ENCODE measurements at regions not wholly inside any gene's neighbourhood (a gene's known extent, or its start where the extent isn't known, plus 50 kb on each side); places are given as distances from the start of the nearest gene placed in this dataset.

DNA sequence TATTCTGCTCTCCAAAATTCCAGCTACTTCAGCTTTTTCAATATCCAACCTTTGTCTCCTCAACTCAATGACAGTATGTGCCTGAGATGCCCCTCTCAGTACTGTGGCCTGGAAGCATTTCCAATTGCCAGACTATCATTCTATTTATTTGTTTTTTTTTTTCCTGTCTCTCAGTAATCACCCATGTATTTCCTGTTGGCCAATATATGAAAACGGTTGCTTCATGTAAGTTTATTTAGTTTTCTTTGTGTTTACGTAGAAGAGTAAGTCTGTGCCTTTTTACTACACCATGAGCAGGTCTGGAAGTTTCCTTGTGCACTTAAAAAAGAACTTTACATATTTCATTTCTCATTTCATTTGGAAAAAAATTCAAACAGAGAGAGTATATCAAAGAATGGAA is 537.5 kb upstream of the SPANXN1 start:
- TF ChIP-seq, protein P1, sequence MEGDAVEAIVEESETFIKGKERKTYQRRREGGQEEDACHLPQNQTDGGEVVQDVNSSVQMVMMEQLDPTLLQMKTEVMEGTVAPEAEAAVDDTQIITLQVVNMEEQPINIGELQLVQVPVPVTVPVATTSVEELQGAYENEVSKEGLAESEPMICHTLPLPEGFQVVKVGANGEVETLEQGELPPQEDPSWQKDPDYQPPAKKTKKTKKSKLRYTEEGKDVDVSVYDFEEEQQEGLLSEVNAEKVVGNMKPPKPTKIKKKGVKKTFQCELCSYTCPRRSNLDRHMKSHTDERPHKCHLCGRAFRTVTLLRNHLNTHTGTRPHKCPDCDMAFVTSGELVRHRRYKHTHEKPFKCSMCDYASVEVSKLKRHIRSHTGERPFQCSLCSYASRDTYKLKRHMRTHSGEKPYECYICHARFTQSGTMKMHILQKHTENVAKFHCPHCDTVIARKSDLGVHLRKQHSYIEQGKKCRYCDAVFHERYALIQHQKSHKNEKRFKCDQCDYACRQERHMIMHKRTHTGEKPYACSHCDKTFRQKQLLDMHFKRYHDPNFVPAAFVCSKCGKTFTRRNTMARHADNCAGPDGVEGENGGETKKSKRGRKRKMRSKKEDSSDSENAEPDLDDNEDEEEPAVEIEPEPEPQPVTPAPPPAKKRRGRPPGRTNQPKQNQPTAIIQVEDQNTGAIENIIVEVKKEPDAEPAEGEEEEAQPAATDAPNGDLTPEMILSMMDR (IDR thresholded peaks at IDR 0.05) = no peak
- TF ChIP-seq, protein P2, sequence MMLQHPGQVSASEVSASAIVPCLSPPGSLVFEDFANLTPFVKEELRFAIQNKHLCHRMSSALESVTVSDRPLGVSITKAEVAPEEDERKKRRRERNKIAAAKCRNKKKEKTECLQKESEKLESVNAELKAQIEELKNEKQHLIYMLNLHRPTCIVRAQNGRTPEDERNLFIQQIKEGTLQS (CRISPR knock-in tag; conservative IDR thresholded peaks at IDR 0.05) = no peak

Measured in WTC11 (cell line).